ENCODE measurements at regions not wholly inside any gene's neighbourhood (a gene's known extent, or its start where the extent isn't known, plus 50 kb on each side); places are given as distances from the start of the nearest gene placed in this dataset.

- DNase-seq: no peak
- ChIA-PET POLR2A (no interaction called here), CTCF (no interaction called here)
- no peak for ATAC-seq (ENCODE audit: low read depth)
- TF ChIP-seq, protein P1, sequence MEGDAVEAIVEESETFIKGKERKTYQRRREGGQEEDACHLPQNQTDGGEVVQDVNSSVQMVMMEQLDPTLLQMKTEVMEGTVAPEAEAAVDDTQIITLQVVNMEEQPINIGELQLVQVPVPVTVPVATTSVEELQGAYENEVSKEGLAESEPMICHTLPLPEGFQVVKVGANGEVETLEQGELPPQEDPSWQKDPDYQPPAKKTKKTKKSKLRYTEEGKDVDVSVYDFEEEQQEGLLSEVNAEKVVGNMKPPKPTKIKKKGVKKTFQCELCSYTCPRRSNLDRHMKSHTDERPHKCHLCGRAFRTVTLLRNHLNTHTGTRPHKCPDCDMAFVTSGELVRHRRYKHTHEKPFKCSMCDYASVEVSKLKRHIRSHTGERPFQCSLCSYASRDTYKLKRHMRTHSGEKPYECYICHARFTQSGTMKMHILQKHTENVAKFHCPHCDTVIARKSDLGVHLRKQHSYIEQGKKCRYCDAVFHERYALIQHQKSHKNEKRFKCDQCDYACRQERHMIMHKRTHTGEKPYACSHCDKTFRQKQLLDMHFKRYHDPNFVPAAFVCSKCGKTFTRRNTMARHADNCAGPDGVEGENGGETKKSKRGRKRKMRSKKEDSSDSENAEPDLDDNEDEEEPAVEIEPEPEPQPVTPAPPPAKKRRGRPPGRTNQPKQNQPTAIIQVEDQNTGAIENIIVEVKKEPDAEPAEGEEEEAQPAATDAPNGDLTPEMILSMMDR (IDR thresholded peaks at IDR 0.05): no peak
- Mint-ChIP-seq H3K4me3 (no peak overlapping the region), H3K27ac (no peak overlapping the region), H3K27me3 (no peaks in the 10 kb centered on the region), H3K4me1 (no peaks in the 10 kb centered on the region), H3K9me3 (peaks cover 2% of the 10 kb centered on the region), H3K36me3 (ENCODE audit: low read depth) (no peaks in the 10 kb centered on the region)
- intact Hi-C loops (cut with micrococcal nuclease): no loop called here
These were observed 1964.2 kb downstream of the ARAP2 start for GRCh38 chr4:34280131-34280530.

DNA sequence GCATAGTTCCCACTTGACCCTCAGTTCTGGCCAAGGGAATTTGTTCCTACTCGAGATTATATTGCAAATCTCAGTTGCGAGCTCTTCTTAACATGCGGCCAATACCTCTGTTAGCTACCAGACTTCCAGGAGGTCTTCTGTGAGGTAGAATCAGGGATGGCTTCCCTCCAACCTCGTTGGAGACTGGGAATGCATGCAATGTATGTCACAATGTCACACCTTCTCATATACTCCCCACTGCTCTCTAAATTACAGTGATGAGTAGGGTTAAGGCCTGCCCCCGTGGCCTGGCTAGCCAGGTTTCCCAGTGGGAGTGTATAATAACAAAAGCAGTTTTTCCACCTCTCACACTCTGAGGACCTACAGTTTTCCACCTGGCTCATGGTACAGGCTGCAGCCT lies 1962.5 kb downstream of the ARAP2 start:
- no peak overlapping the region for H3K4me3 Mint-ChIP-seq
- H3K36me3 Mint-ChIP-seq (ENCODE audit: low read depth): no peaks in the 10 kb centered on the region
- TF ChIP-seq, protein P1 (IDR thresholded peaks at IDR 0.05): no peak
- intact Hi-C loops (cut with micrococcal nuclease): no loop called here
- DNase-seq (no peak), ATAC-seq (ENCODE audit: low read depth) (no peak)
- CTCF ChIA-PET: no interaction called here
- H3K9me3 Mint-ChIP-seq: peaks cover 2% of the 10 kb centered on the region
- no peak overlapping the region for H3K27ac Mint-ChIP-seq
- H3K27me3 Mint-ChIP-seq: no peaks in the 10 kb centered on the region
- H3K4me1 Mint-ChIP-seq: no peaks in the 10 kb centered on the region
- POLR2A ChIA-PET: no interaction called here

GRCh38 chr4:34289489-34289888 lies 1954.8 kb downstream of the ARAP2 start:
- Mint-ChIP-seq H3K27ac (no peak overlapping the region), H3K9me3 (peaks cover 3% of the 10 kb centered on the region), H3K36me3 (ENCODE audit: low read depth) (no peaks in the 10 kb centered on the region), H3K4me1 (no peaks in the 10 kb centered on the region), H3K27me3 (no peaks in the 10 kb centered on the region), H3K4me3 (no peak overlapping the region)
- POLR2A ChIA-PET: no interaction called here
- ATAC-seq (ENCODE audit: low read depth) (no peak), DNase-seq (no peak)
- TF ChIP-seq, protein P1 (IDR thresholded peaks at IDR 0.05): no peak
- CTCF ChIA-PET: no interaction called here
- intact Hi-C loops (cut with micrococcal nuclease): no loop called here

DNA sequence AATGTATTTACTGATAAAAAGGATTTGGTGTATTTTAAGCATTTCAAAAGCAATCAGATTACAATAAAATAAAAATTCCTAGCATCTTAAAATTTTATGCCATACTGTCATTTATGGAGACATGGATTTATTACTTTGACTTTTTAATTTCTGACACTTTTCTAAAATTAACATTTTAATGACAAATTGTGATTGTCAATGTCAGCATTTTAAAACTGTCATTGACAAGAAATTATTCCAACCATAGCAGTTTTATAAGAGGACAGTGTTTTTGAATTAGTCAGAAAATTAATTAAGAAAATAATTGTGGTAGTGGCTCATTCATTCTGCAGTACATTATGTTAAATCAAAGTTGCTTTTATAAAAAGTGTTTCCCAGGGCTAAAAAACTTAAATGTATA lies 1954.4 kb downstream of the ARAP2 start:
- H3K4me3 Mint-ChIP-seq: no peak overlapping the region
- ChIA-PET CTCF (no interaction called here), POLR2A (no interaction called here)
- ATAC-seq (ENCODE audit: low read depth): no peak
- DNase-seq: no peak
- H3K36me3 Mint-ChIP-seq (ENCODE audit: low read depth): no peaks in the 10 kb centered on the region
- no peaks in the 10 kb centered on the region for H3K4me1 Mint-ChIP-seq
- H3K27ac Mint-ChIP-seq: no peak overlapping the region
- no peaks in the 10 kb centered on the region for H3K27me3 Mint-ChIP-seq
- intact Hi-C loops (cut with micrococcal nuclease): no loop called here
- TF ChIP-seq, protein P1 (IDR thresholded peaks at IDR 0.05): no peak
- H3K9me3 Mint-ChIP-seq: peaks cover 3% of the 10 kb centered on the region

DNA sequence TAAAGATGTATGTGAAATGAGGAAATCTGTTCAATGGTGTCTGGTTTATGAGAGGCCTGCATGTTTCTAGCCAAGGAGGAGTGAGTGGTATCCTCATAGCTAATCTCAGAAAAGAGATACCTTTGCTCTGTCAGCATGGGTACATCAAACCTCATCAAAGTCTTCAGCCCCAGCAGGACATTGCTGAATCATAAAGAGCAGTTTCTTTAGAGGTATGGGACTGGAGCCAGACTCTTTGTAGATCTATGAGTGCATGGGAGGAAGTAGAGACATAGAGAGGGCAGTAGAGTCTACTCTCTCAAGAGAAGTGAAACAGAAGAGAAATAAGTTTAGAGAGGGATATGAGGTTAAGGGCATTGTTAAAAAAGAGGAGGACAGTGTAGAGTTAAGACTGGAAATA lies 1950.9 kb downstream of the ARAP2 start:
- no peak overlapping the region for H3K27ac Mint-ChIP-seq
- peaks cover 6% of the 10 kb centered on the region for H3K9me3 Mint-ChIP-seq
- no peak for DNase-seq
- no peak overlapping the region for H3K4me3 Mint-ChIP-seq
- H3K4me1 Mint-ChIP-seq: no peaks in the 10 kb centered on the region
- intact Hi-C loops (cut with micrococcal nuclease): no loop called here
- ChIA-PET CTCF (no interaction called here), POLR2A (no interaction called here)
- no peak for ATAC-seq (ENCODE audit: low read depth)
- TF ChIP-seq, protein P1 (IDR thresholded peaks at IDR 0.05): no peak
- H3K36me3 Mint-ChIP-seq (ENCODE audit: low read depth): no peaks in the 10 kb centered on the region
- H3K27me3 Mint-ChIP-seq: no peaks in the 10 kb centered on the region

Data from activated B cell treated with CpG ODN at 0.5 μM for 24 hours (primary cell).